Left ventricle myocardium superior (tissue), 1 donor: ENCODE measurements at regions not wholly inside any gene's neighbourhood (a gene's known extent, or its start where the extent isn't known, plus 50 kb on each side); places are given as distances from the start of the nearest gene placed in this dataset.

ENCODE experiments used
- ATAC-seq: fragments of 200-7000 bp; cut with Tn5 transposase; one replicate; pipeline ENCODE4 v1.9.1; 2020; ENCODE audit warnings: mild to moderate bottlenecking, moderate library complexity
- DNase-seq: peaks from one replicate; pipeline ENCODE4 v3.0.0-alpha.2; 2020
- intact Hi-C: fragments of 100-400 bp; cut with micrococcal nuclease; formaldehyde crosslinking; loops from one replicate; pipeline ENCODE4 v1.11.0; 2022
- donor health status: DM: no; HTN: yes; CAD: no; lungs with severe emphysema.

DNA sequence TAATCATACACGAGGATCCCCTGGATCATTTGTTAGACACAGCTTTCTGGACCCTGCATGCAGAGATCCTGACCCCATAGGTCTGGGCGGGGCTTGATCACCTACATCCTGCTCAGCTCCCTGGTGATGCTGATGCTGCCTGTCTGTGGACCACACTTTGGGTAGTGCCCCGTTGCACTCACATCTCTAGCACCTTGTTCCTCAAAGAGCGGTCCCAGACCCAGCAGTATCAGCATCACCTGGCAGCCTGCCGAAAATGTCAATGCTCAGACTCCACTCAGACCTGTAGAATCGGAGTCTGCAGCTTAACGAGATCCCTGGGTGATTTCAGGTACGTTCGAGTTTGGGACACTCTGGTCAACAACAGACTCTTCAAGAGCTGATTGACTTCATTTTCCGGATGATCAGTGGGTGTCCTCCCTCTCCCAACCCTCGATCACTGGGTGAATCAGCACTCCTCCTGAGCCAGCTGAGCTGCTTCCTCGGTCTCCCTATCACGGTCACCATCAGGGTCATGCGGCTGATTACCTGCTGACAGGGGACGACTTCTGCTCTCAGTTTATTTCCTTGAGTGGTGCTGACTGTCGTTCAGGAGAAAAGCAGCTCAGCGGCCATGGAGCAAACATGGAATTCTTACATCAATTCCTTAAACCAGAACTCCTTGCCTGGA is 150.6 kb upstream of the RAB12 start:
- no peak for ATAC-seq
- intact Hi-C loops: no loop called here
- DNase-seq: no peak

- intact Hi-C loops: no loop called here
- no peak for ATAC-seq
- DNase-seq: no peak
These were observed 148.5 kb upstream of the RAB12 start for GRCh38 chr18:8460748-8461147.

DNA sequence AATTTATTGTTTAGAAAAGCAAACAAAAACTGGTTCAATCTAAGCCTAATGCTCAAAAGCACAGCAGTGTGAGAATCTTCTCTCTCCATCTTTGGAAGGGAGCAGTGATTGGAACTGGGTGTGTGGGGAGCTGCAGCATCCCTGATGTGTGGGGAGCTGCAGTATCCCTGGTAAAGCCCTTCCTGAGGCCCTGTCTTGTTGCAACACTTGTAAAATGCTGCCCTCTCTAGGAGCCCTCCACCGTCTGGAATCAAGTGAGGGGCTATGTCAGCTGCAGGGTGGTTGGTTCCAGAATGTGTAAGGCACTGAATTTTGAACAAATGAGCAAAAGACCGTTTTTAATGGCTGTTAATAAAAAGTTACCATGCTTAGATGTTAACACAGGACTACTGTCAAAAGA is 147.7 kb upstream of the RAB12 start:
- no peak for DNase-seq
- intact Hi-C loops: no loop called here
- no peak for ATAC-seq

DNA sequence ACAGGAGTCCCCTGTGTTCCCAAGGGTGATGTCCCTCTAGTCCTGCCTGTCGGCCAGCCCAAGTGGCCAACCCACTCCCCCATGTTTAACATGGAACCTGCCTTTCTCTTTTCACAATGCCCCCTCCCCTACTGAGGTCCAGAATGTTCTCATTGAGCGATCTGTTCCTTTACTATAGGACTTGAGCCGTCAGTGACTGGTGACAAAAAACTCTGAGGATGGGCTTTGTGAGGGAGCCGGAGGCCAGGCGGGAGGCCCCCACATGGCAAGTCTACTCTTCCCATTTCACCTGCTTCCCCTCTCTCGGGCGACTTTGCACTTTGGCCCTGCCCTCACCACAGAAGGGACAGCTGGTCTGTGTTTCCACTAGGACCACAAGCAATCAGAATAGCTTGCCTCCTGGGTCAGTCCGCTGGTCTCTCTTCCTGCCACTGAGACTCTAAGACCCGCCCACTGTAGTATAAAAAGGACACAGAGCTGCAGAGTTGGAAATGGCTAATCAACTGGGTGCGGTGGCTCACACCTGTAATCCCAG is 146.5 kb upstream of the RAB12 start:
- no peak for ATAC-seq
- intact Hi-C loops: no loop called here
- no peak for DNase-seq

- ATAC-seq (no peak), DNase-seq (no peak)
- intact Hi-C loops: no loop called here
These were observed 145.4 kb upstream of the RAB12 start for GRCh38 chr18:8463791-8464190.

- DNase-seq (no peak), ATAC-seq (no peak)
- intact Hi-C loops: no loop called here
These were observed 141.0 kb upstream of the RAB12 start for GRCh38 chr18:8468191-8468590.

DNA sequence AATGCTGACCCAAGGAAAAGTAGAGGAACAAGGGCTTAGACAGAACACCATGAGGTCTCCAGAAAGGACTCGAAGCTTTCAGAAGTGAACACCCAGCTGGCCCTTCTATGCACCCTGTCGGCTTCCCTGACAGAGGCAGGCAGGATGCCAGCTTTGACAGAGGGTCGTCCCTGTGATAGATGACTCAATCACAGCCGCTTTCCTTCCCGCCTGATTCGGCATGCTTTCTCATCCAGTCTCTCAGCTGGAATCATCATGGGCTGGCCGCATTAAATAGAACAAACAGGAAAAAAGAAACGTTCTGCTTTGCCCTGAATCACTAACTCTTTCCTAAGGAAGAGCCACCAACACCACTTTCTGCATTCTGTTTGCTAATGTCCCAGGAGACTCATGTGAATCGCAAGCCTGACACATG is 140.3 kb upstream of the RAB12 start:
- DNase-seq (no peak), ATAC-seq (peak; percentile 37)
- intact Hi-C loops: no loop called here

DNA sequence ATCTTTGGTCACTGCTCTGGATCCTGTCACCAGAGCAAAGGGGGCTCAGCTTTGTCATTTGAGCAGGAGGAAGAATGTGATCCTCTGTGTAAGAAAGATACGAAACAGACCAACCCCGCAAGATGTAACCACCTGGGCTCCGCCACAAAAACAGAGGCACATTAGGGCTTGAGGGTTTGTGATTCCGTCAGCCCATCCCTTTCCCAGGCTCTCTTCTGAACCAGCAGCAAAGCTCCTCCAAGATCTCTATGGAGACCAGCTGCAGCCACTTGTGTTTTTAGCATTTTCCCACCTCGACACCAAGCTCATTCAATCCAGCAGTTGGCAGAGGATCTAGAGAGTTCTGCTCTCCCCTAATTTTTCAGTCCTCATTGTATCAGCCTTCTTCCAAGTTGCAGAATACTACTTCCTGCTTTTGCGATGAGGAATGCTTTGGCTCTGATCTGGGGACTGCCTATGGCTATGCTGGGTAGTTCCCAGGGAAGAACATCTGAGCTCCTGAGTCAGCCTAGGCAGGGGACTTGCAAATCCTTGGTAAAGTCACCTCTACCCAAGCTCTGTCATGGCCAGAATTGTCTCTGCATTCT is 139.6 kb upstream of the RAB12 start:
- intact Hi-C loops: no loop called here
- peak; percentile 56 for ATAC-seq
- DNase-seq: no peak

DNA sequence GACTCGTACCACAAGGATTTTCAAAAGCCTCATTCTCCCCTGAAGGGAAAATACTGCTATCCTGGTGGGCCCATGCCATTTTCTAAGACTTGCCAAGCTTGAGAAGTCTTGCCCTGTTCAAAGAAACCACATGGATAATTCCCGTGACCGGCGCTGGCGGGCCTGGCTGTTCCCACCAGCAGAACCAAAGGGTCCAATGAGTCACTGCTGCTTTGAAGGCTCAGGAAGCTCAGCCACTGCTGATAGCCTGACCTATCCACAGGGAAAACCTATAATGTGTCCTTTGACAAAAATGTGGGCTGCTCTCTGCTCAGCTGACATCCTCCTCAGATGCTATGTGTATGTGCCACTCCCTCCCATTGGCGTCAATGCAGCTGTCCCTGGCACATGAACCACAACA is 137.9 kb upstream of the RAB12 start:
- DNase-seq: no peak

GRCh38 chr18:8474661-8475060 is 134.6 kb upstream of the RAB12 start:
- intact Hi-C loops: no loop called here
- DNase-seq: no peak
- ATAC-seq: no peak

More for the DNA sequence above, 137.9 kb upstream of the RAB12 start:
- no peak for ATAC-seq
- intact Hi-C loops: no loop called here

GRCh38 chr18:8477615-8478014 is 131.6 kb upstream of the RAB12 start:
- no peak for DNase-seq
- no peak for ATAC-seq
- intact Hi-C loops: no loop called here

DNA sequence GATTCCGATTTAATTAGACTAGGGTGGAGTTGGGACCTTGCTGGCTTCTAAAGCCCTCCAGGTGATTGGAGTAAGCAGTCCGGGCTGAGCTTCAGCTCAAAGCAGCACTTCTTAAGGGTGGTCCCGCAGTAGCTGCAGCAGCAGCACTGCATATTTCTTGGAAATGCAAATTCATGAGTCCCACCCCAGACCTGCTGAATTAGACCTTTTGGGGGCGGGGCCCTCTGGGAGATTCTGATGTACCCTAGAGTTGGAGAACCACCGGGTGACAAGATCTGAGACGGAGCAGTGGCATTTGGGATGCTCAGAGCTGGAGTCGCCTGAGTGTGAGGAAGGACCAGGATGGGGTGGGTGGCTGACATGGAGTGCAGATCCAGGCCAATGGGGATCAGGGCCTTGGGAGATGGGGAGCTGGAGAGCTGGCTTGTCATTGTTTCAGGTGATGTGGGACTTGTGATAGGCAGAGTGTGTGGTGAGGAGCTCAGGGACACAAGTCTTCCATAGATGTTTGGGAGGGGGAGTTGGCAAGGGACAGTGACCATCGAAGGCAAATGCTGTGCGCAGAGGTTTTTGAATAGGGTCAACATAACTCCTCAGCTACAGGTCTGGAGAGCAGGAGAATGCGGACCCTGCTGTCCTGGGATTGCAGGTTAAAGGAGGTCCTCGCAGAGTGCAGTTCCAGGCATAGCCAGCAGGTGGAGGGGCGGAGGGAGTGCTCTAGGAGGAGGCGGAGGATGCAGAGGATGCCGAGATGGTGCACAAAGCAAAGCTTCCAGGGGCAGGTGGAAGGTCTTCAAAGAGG is 130.9 kb upstream of the RAB12 start:
- peak; percentile 72 for ATAC-seq
- intact Hi-C loops: no loop called here

GRCh38 chr18:8478968-8479370 is 130.3 kb upstream of the RAB12 start:
- ATAC-seq (no peak), DNase-seq (no peak)
- intact Hi-C loops: no loop called here

More for the DNA sequence above, 130.9 kb upstream of the RAB12 start:
- peak; percentile 68 for DNase-seq

- no peak for DNase-seq
- no peak for ATAC-seq
- intact Hi-C loops: no loop called here
These were observed 129.4 kb upstream of the RAB12 start for GRCh38 chr18:8479789-8480188.

DNA sequence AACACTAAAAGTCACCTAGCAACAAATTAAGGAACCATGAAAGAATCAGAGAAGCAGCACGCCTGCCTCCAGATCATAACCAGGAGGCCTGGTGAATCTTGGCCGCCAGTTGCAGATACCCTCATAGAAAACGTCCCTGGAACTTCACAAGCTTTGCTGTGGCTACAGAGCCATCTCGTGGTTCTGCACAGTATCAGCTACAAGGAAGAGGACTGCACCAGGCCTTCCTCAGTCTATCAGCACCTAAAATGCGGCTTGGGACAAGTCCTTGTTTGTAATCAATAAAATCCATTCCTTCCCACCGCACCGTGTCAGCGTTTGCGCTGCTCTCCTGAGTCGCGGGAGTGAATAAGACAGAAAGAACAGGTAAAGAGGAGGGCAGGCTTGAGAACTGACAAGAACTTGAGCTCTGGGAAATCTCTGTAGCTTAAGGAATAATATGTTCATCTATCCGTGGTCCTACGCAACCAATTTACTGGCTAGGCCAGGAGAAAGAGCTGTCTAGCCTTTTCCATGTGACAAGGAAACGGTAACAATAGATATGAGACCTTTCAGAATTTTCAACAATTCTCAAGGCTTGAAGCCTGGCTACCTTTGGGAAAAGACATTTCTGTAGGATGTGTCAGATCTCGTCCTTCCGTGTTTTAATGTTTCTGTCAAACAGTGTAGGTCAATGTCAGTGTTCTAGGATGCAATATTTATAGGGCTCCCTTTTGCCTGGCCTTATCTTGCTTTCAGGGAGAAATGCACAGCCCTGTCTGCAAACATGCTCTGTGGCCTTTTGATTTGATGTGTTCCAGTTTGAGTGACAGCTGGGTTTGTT is 128.5 kb upstream of the RAB12 start:
- DNase-seq (no peak), ATAC-seq (peak; percentile 90)
- intact Hi-C loops: no loop called here

- ATAC-seq: no peak
- intact Hi-C loops: no loop called here
These were observed 124.3 kb upstream of the RAB12 start for GRCh38 chr18:8484951-8485350.

GRCh38 chr18:8489761-8490160 is 119.5 kb upstream of the RAB12 start:
- intact Hi-C loops: no loop called here
- DNase-seq (no peak), ATAC-seq (no peak)

More at GRCh38 chr18:8484951-8485350, 124.3 kb upstream of the RAB12 start:
- DNase-seq: no peak

- DNase-seq (no peak), ATAC-seq (no peak)
- intact Hi-C loops: no loop called here
These were observed 117.7 kb upstream of the RAB12 start for GRCh38 chr18:8491516-8491915.

DNA sequence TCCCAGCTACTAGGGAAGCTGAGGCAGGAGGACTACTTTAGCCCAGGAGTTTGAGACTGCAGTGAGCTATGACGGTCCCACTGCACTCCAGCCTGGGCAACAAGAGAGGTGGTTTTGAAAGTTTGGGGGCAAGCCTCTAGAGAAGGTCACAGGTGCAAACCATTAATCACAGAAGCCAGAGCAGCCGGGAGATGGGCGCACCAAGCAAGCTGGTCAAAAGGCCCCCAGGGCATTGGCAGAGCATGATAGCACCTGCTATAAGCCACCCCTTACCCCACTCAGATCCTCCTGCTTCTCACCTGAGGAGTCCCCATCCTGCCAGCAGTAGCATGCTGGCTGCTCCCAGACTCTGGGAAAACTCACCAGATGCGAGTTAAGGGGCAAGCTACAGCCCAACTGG is 116.1 kb upstream of the RAB12 start:
- DNase-seq (no peak), ATAC-seq (no peak)
- intact Hi-C loops: no loop called here
